Sigmoid colon (tissue), 6 donors: ENCODE measurements at regions not wholly inside any gene's neighbourhood (a gene's known extent, or its start where the extent isn't known, plus 50 kb on each side); places are given as distances from the start of the nearest gene placed in this dataset.

Experiments used
- DNase-seq: peaks from one replicate; pipeline ENCODE4 v3.0.0-alpha.2; 2019
- H3K27ac ChIP-seq, 4 donors: fragments of 200-600 bp; sonication (generic); one replicate each; pipeline ENCODE4 v1.5.1; 2016 to 2019; ENCODE audit warnings: mild to moderate bottlenecking in 1 of 4
- H3K27me3 ChIP-seq, 3 donors: fragments of 200-600 bp; sonication (generic); one replicate each; pipeline ENCODE4 v1.5.1; 2019; ENCODE audit warnings: mild to moderate bottlenecking in 1 of 3
- H3K36me3 ChIP-seq, 4 donors: fragments of 200-600 bp; sonication (generic); one replicate each; pipeline ENCODE4 v1.5.1; 2016 to 2019
- H3K4me1 ChIP-seq, 4 donors: fragments of 200-600 bp; sonication (generic); one replicate each; pipeline ENCODE4 v1.5.1; 2017 to 2019
- H3K4me3 ChIP-seq, 4 donors: fragments of 200-600 bp; sonication (generic); one replicate each; pipeline ENCODE4 v1.5.1; 2017 to 2019; ENCODE audit warnings: mild to moderate bottlenecking in 2 of 4, moderate library complexity in 1 of 4
- H3K9me3 ChIP-seq, 4 donors: fragments of 200-600 bp in 3 of 4; sonication (generic) in 3 of 4; one replicate each; pipeline versions ENCODE4 v1.5.1 to v1.6.1; 2013 to 2019
- CTCF ChIP-seq, 4 experiments: fragments of 450-650 bp in 3 of 4; fragments of 200-600 bp in 1 of 4; IDR thresholded peaks; one replicate each; pipeline ENCODE4 v1.5.1; 2016 to 2019; ENCODE audit warnings: antibody characterized with exemption in 4 of 4, mild to moderate bottlenecking in 3 of 4, moderate library complexity in 2 of 4
- EP300 ChIP-seq, 4 donors: sonication (generic); formaldehyde crosslinking; IDR thresholded peaks; one replicate each; pipeline ENCODE4 v1.6.1; 2017; ENCODE audit warnings: antibody characterized with exemption in 4 of 4
- POLR2A ChIP-seq, 2 donors: fragments of 450-650 bp; IDR thresholded peaks; one replicate each; pipeline ENCODE4 v1.6.1; 2016; ENCODE audit warnings: antibody characterized with exemption in 2 of 2, mild to moderate bottlenecking in 2 of 2, moderate library complexity in 2 of 2
- POLR2AphosphoS5 ChIP-seq, 4 donors: sonication (generic); formaldehyde crosslinking; IDR thresholded peaks; one replicate each; pipeline ENCODE4 v1.6.1; 2017; ENCODE audit warnings: antibody characterized with exemption in 4 of 4
- WGBS, 2 donors: extraction: QIAGEN DNeasy Blood & Tissue Kit; methylation state at CpG; one replicate each; pipeline ENCODE4 v1.1.7; 2013; 5-methylcytosine and 5-hydroxymethylcytosine counted together
- intact Hi-C: fragments of 100-400 bp; cut with DNase I; formaldehyde crosslinking; loops from one replicate; pipeline ENCODE4 v1.15.1; 2023
- donor health status: healthy with polysubstance abuse.
- donor health status: healthy.

- 81 to 92% methylated on average over 5 of the region's 5 CpGs for WGBS, 2 donors
- H3K4me3 ChIP-seq, result no peak overlapping the region
- TF ChIP-seq POLR2AphosphoS5 (IDR thresholded peaks at IDR 0.05) (no peak), CTCF (IDR thresholded peaks at IDR 0.05) (no peak), POLR2A (IDR thresholded peaks at IDR 0.05) (no peak), EP300 (IDR thresholded peaks at IDR 0.05) (no peak)
- H3K4me1 ChIP-seq, result no peaks in the 10 kb centered on the region
- no peak for DNase-seq
- H3K36me3 ChIP-seq, result no peaks in the 10 kb centered on the region
- no peak overlapping the region for H3K27ac ChIP-seq
- H3K27me3 ChIP-seq, result no peaks in the 10 kb centered on the region
- no peaks in the 10 kb centered on the region for H3K9me3 ChIP-seq
- intact Hi-C loops, result no loop called here
Measured at GRCh38 chr3:109921509-109921908, 584.2 kb upstream of the DPPA4 start.

- Histone ChIP-seq H3K9me3 (no peaks in the 10 kb centered on the region), H3K4me1 (no peaks in the 10 kb centered on the region), H3K4me3 (no peak overlapping the region), H3K36me3 (no peaks in the 10 kb centered on the region), H3K27me3 (no peaks in the 10 kb centered on the region), H3K27ac (no peak overlapping the region)
- TF ChIP-seq POLR2A (IDR thresholded peaks at IDR 0.05) (no peak), EP300 (IDR thresholded peaks at IDR 0.05) (no peak), POLR2AphosphoS5 (IDR thresholded peaks at IDR 0.05) (no peak), CTCF (IDR thresholded peaks at IDR 0.05) (no peak)
- intact Hi-C loops, result no loop called here
- no peak for DNase-seq
- 63 to 92% methylated on average over 2 of the region's 2 CpGs for WGBS, 2 donors
Measured at GRCh38 chr3:109922856-109923255, 585.5 kb upstream of the DPPA4 start.

- DNase-seq, result no peak
- 90 to 96% methylated on average over 3 of the region's 3 CpGs for WGBS, 2 donors
- Histone ChIP-seq H3K9me3 (no peaks in the 10 kb centered on the region), H3K4me3 (no peak overlapping the region), H3K4me1 (no peaks in the 10 kb centered on the region), H3K27ac (no peak overlapping the region), H3K36me3 (no peaks in the 10 kb centered on the region), H3K27me3 (no peaks in the 10 kb centered on the region)
- TF ChIP-seq EP300 (IDR thresholded peaks at IDR 0.05) (no peak), CTCF (IDR thresholded peaks at IDR 0.05) (no peak), POLR2A (IDR thresholded peaks at IDR 0.05) (no peak), POLR2AphosphoS5 (IDR thresholded peaks at IDR 0.05) (no peak)
- intact Hi-C loops, result no loop called here
Measured at GRCh38 chr3:109923431-109923830, 586.1 kb upstream of the DPPA4 start.

- Histone ChIP-seq H3K9me3 (no peaks in the 10 kb centered on the region), H3K36me3 (no peaks in the 10 kb centered on the region), H3K4me3 (no peak overlapping the region), H3K27ac (no peak overlapping the region), H3K27me3 (no peaks in the 10 kb centered on the region), H3K4me1 (no peaks in the 10 kb centered on the region)
- intact Hi-C loops, result no loop called here
- no peak for DNase-seq
- TF ChIP-seq CTCF (IDR thresholded peaks at IDR 0.05), result no peak
- no peak for TF ChIP-seq EP300 (IDR thresholded peaks at IDR 0.05)
- no peak for TF ChIP-seq POLR2AphosphoS5 (IDR thresholded peaks at IDR 0.05)
- no peak for TF ChIP-seq POLR2A (IDR thresholded peaks at IDR 0.05)
Measured at GRCh38 chr3:109924196-109924595, 586.9 kb upstream of the DPPA4 start.

GRCh38 chr3:109926376-109926775, 589.0 kb upstream of the DPPA4 start:
- Histone ChIP-seq H3K4me3 (no peak overlapping the region), H3K4me1 (no peaks in the 10 kb centered on the region), H3K9me3 (no peaks in the 10 kb centered on the region), H3K36me3 (no peaks in the 10 kb centered on the region), H3K27ac (no peak overlapping the region), H3K27me3 (no peaks in the 10 kb centered on the region)
- intact Hi-C loops, result no loop called here
- no peak for DNase-seq
- 89 to 98% methylated on average over 8 of the region's 8 CpGs for WGBS, 2 donors
- TF ChIP-seq POLR2A (IDR thresholded peaks at IDR 0.05) (no peak), EP300 (IDR thresholded peaks at IDR 0.05) (no peak), POLR2AphosphoS5 (IDR thresholded peaks at IDR 0.05) (no peak)
